ENCODE measurements at regions not wholly inside any gene's neighbourhood (a gene's known extent, or its start where the extent isn't known, plus 50 kb on each side); places are given as distances from the start of the nearest gene placed in this dataset.

DNA sequence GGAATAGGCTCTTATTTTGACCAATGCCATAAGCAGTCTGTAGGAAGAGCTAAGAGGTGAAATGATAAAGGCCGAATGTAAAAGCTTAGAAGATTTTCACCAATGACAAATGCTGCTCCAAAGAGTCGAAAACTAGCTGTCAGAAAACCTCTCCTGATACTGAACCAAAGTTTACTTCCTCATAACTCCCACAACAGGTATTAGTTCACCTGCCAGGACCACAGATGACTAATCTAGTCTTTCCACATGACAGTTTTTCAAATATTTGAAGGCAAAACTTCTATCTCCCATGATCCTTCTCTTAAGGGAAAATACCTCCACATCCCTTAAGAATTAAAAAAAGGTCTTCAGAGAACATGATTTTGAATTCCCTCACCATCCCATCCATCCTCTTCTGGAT is 473.2 kb upstream of the SPHKAP start:
- TF ChIP-seq, protein P1, sequence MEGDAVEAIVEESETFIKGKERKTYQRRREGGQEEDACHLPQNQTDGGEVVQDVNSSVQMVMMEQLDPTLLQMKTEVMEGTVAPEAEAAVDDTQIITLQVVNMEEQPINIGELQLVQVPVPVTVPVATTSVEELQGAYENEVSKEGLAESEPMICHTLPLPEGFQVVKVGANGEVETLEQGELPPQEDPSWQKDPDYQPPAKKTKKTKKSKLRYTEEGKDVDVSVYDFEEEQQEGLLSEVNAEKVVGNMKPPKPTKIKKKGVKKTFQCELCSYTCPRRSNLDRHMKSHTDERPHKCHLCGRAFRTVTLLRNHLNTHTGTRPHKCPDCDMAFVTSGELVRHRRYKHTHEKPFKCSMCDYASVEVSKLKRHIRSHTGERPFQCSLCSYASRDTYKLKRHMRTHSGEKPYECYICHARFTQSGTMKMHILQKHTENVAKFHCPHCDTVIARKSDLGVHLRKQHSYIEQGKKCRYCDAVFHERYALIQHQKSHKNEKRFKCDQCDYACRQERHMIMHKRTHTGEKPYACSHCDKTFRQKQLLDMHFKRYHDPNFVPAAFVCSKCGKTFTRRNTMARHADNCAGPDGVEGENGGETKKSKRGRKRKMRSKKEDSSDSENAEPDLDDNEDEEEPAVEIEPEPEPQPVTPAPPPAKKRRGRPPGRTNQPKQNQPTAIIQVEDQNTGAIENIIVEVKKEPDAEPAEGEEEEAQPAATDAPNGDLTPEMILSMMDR (IDR thresholded peaks at IDR 0.05; ENCODE audit: low read depth, low read length, missing input control), result no peak
- TF ChIP-seq, protein P2, sequence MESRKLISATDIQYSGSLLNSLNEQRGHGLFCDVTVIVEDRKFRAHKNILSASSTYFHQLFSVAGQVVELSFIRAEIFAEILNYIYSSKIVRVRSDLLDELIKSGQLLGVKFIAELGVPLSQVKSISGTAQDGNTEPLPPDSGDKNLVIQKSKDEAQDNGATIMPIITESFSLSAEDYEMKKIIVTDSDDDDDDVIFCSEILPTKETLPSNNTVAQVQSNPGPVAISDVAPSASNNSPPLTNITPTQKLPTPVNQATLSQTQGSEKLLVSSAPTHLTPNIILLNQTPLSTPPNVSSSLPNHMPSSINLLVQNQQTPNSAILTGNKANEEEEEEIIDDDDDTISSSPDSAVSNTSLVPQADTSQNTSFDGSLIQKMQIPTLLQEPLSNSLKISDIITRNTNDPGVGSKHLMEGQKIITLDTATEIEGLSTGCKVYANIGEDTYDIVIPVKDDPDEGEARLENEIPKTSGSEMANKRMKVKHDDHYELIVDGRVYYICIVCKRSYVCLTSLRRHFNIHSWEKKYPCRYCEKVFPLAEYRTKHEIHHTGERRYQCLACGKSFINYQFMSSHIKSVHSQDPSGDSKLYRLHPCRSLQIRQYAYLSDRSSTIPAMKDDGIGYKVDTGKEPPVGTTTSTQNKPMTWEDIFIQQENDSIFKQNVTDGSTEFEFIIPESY (IDR thresholded peaks at IDR 0.05), result no peak

Measured in liver (tissue), 2 donors.